IMR-90 (cell line): ENCODE measurements at regions not wholly inside any gene's neighbourhood (a gene's known extent, or its start where the extent isn't known, plus 50 kb on each side); places are given as distances from the start of the nearest gene placed in this dataset.

Source experiments
- ATAC-seq: fragments of 200-7000 bp; cut with Tn5 transposase; 2 replicates; pipeline ENCODE4 v1.9.1; 2020; ENCODE audit warnings: low read depth, mild to moderate bottlenecking, moderate library complexity
- BruUV-seq: library from RNA; stranded (reverse); fragments of 400-500 nt; replicated peaks from 2 replicates; lab custom pipeline; 2021; lab: Mats Ljungman, UMichigan
- CTCF ChIA-PET: fragments of 300-600 bp; formaldehyde crosslinking; extraction: SDS; loops from one replicate; lab custom pipeline; 2021; ENCODE audit warnings: antibody characterized with exemption; lab: Yijun Ruan, JAX
- POLR2A ChIA-PET: fragments of 300-600 bp; sonication (Branson Sonifier 250); formaldehyde crosslinking; loops from one replicate; lab custom pipeline; 2022; ENCODE audit warnings: antibody characterized with exemption; ENCODE audit not compliant: unreplicated experiment; lab: Charles Lee
- DNase-seq: peaks from one replicate; pipeline ENCODE4 v3.0.0; 2013
- H2AFZ ChIP-seq: replicated peaks from 2 replicates; pipeline ENCODE3; 2013; ENCODE audit warnings: low read length, mild to moderate bottlenecking; ENCODE audit not compliant: poor library complexity
- H2AK5ac ChIP-seq: 2 replicates; pipeline ENCODE4 v1.6.1; 2013; ENCODE audit warnings: low read depth, low read length, inconsistent platforms
- H2AK9ac ChIP-seq: replicated peaks from 2 replicates; pipeline ENCODE3; 2013; ENCODE audit warnings: mild to moderate bottlenecking, low read depth, low read length, moderate library complexity; ENCODE audit not compliant: poor library complexity
- H2BK120ac ChIP-seq: 2 replicates; pipeline ENCODE4 v1.6.1; 2013; ENCODE audit warnings: low read depth, low read length, inconsistent platforms
- H2BK15ac ChIP-seq: 3 replicates; pipeline ENCODE4 v1.6.1; 2013; ENCODE audit warnings: low read depth, low read length, inconsistent platforms
- H2BK20ac ChIP-seq: 2 replicates; pipeline ENCODE4 v1.6.1; 2013; ENCODE audit warnings: low read depth, mild to moderate bottlenecking, inconsistent platforms, low read length, moderate library complexity
- H2BK5ac ChIP-seq: 2 replicates; pipeline ENCODE4 v1.6.1; 2013; ENCODE audit warnings: mild to moderate bottlenecking, low read depth, low read length, inconsistent platforms; ENCODE audit not compliant: poor library complexity, severe bottlenecking
- H3K14ac ChIP-seq: replicated peaks from 2 replicates; pipeline ENCODE4 v1.6.1; 2013; ENCODE audit warnings: low read depth, low read length, inconsistent platforms
- H3K18ac ChIP-seq: 2 replicates; pipeline ENCODE4 v1.6.1; 2013; ENCODE audit warnings: low read depth, low read length, control low read depth
- H3K23ac ChIP-seq: 2 replicates; pipeline ENCODE4 v1.6.1; 2013; ENCODE audit warnings: low read depth, low read length, inconsistent platforms
- H3K27ac ChIP-seq: 2 replicates; pipeline ENCODE4 v1.5.1; 2013; ENCODE audit warnings: mild to moderate bottlenecking, control low read depth, low read length; ENCODE audit not compliant: insufficient read depth
- H3K27me3 ChIP-seq: 2 replicates; pipeline ENCODE4 v1.6.1; 2013; ENCODE audit warnings: low read length; ENCODE audit not compliant: control insufficient read depth, insufficient read depth
- H3K36me3 ChIP-seq: 2 replicates; pipeline ENCODE4 v1.6.1; 2013; ENCODE audit warnings: low read length, mixed read lengths; ENCODE audit not compliant: control insufficient read depth, insufficient read depth
- H3K4ac ChIP-seq: 2 replicates; pipeline ENCODE4 v1.6.1; 2013; ENCODE audit warnings: low read depth, low read length, inconsistent platforms
- H3K4me1 ChIP-seq: 2 replicates; pipeline ENCODE4 v1.6.1; 2013; ENCODE audit warnings: low read length, mixed read lengths; ENCODE audit not compliant: control insufficient read depth, insufficient read depth
- H3K4me2 ChIP-seq: 2 replicates; pipeline ENCODE4 v1.6.1; 2013; ENCODE audit warnings: low read depth, mild to moderate bottlenecking, control low read depth, low read length, moderate library complexity
- H3K4me3 ChIP-seq: 2 replicates; pipeline ENCODE4 v1.5.1; 2013; ENCODE audit warnings: low read depth, mild to moderate bottlenecking, control low read depth, low read length, moderate library complexity; ENCODE audit not compliant: insufficient read depth
- H3K56ac ChIP-seq: 2 replicates; pipeline ENCODE4 v1.6.1; 2013; ENCODE audit warnings: low read length, inconsistent platforms; ENCODE audit not compliant: insufficient read depth; ENCODE audit errors: extremely low read depth
- H3K79me1 ChIP-seq, 2 experiments: 2 replicates each; pipeline ENCODE4 v1.6.1; 2013; ENCODE audit warnings: low read length in 2 of 2, inconsistent platforms in 1 of 2, low read depth in 1 of 2
- H3K9ac ChIP-seq: 2 replicates; pipeline ENCODE4 v1.6.1; 2013; ENCODE audit warnings: low read depth, low read length, control low read depth
- H3K9me1 ChIP-seq: 2 replicates; pipeline ENCODE4 v1.6.1; 2013; ENCODE audit warnings: low read length, inconsistent platforms; ENCODE audit not compliant: insufficient read depth
- H3K9me3 ChIP-seq: 2 replicates; pipeline ENCODE4 v1.6.1; 2013; ENCODE audit warnings: low read length; ENCODE audit not compliant: control insufficient read depth, insufficient read depth
- H4K20me1 ChIP-seq: 2 replicates; pipeline ENCODE4 v1.6.1; 2013; ENCODE audit warnings: low read length, inconsistent platforms; ENCODE audit not compliant: insufficient read depth
- H4K5ac ChIP-seq: 2 replicates; pipeline ENCODE4 v1.6.1; 2013; ENCODE audit warnings: mild to moderate bottlenecking, low read depth, low read length, control low read depth
- H4K8ac ChIP-seq, 2 experiments: 2 replicates each; pipeline ENCODE4 v1.6.1; 2013; ENCODE audit warnings: low read depth in 2 of 2, low read length in 2 of 2, control low read depth in 1 of 2, inconsistent platforms in 1 of 2
- H4K91ac ChIP-seq: 2 replicates; pipeline ENCODE4 v1.6.1; 2013; ENCODE audit warnings: low read depth, low read length, inconsistent platforms; ENCODE audit not compliant: insufficient read depth
- CEBPB ChIP-seq: IDR thresholded peaks from 2 replicates; pipeline ENCODE4 v1.6.1; 2012; ENCODE audit warnings: low read depth, low read length, improper control_type of control experiment
- CHD1 ChIP-seq: IDR thresholded peaks from 2 replicates; pipeline ENCODE4 v1.6.1; 2012; ENCODE audit warnings: low read depth, low read length, improper control_type of control experiment
- CTCF ChIP-seq: conservative IDR thresholded peaks from 2 replicates; pipeline ENCODE4 v1.5.1; 2012; ENCODE audit warnings: mild to moderate bottlenecking, low read depth, low read length, improper control_type of control experiment
- ELK1 ChIP-seq: fragments of 150-350 bp; IDR thresholded peaks from 2 replicates; pipeline ENCODE4 v1.6.1; 2016; ENCODE audit warnings: low read depth, mild to moderate bottlenecking, low read length, moderate library complexity, borderline replicate concordance
- FOS ChIP-seq: fragments of 150-350 bp; IDR thresholded peaks from 2 replicates; pipeline ENCODE4 v1.6.1; 2016; ENCODE audit warnings: low read depth, low read length
- MAFK ChIP-seq: IDR thresholded peaks from 2 replicates; pipeline ENCODE4 v1.6.1; 2012; ENCODE audit warnings: low read depth, low read length, improper control_type of control experiment
- MAZ ChIP-seq: IDR thresholded peaks from 2 replicates; pipeline ENCODE4 v1.6.1; 2012; ENCODE audit warnings: low read depth, mild to moderate bottlenecking, low read length, improper control_type of control experiment, moderate library complexity, borderline replicate concordance
- MXI1 ChIP-seq: IDR thresholded peaks from 2 replicates; pipeline ENCODE4 v1.6.1; 2012; ENCODE audit warnings: low read depth, mild to moderate bottlenecking, low read length, moderate library complexity, borderline replicate concordance
- NFE2L2 ChIP-seq: fragments of 150-350 bp; IDR thresholded peaks from 2 replicates; pipeline ENCODE4 v1.6.1; 2016; ENCODE audit warnings: low read depth, mild to moderate bottlenecking, low read length
- RCOR1 ChIP-seq: IDR thresholded peaks from 2 replicates; pipeline ENCODE4 v1.6.1; 2012; ENCODE audit warnings: mild to moderate bottlenecking, low read length, improper control_type of control experiment; ENCODE audit not compliant: insufficient replicate concordance
- USF2 ChIP-seq: fragments of 150-350 bp; IDR thresholded peaks from 2 replicates; pipeline ENCODE4 v1.6.1; 2017; ENCODE audit warnings: mild to moderate bottlenecking, antibody characterized with exemption, low read length, low read depth
- WGBS, 2 experiments: methylation state at CpG; one replicate each; pipeline versions ENCODE4 v1.1.5 to v1.1.7; 2013; ENCODE audit warnings: missing lambda C conversion rate in 2 of 2; ENCODE audit not compliant: insufficient read length in 1 of 2; ENCODE audit errors: extremely low coverage in 2 of 2; 5-methylcytosine and 5-hydroxymethylcytosine counted together
- dilution Hi-C: fragments of 300-500 bp; cut with HindIII; formaldehyde crosslinking; loops from one replicate; pipeline ENCODE4 v1.14.3; 2018; ENCODE audit warnings: low sequenced_read_pairs; ENCODE audit not compliant: unreplicated experiment
- in situ Hi-C: fragments of 300-500 bp; cut with MboI; formaldehyde crosslinking; loops from 3 replicates; pipeline ENCODE4 v1.14.3; 2019; ENCODE audit warnings: low sequenced_read_pairs, inconsistent platforms, mixed read lengths
- intact Hi-C: fragments of 100-400 bp; cut with micrococcal nuclease; formaldehyde crosslinking; loops from 2 replicates; pipeline ENCODE4 v1.10.0; 2022

DNA sequence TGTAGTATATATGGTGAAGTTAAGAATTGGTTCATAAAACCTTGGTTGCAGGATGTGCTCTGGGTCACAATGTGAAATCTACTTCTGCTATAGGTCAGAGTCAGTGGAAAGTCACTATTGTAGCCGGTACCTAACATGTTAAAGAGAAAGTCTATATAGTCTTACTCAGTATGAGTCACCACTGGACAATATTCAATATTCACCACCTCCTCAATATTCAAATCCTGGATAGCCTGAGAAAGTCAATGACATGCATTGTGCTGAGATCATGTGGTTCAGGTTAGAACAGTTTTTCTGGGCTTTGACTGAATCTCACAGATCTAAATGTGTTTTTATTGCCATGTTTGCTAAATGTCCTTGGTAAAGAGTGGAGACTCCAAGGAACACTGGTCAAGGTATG is 108.8 kb downstream of the HMHB1 start:
- Histone ChIP-seq H4K91ac (peak overlapping the region; percentile 80; the same call in 1 of the 2 replicates), H3K9me1 (no peaks in the 10 kb centered on the region; the same call in 1 of the 2 replicates), H3K36me3 (no peaks in the 10 kb centered on the region), H2BK15ac (peak overlapping the region; percentile 93), H4K8ac (peak overlapping the region; percentile 20 to 79; a peak in 2 of 4 replicates), H3K4ac (peak overlapping the region; percentile 79; the same call in 1 of the 2 replicates), H3K4me2 (no peak overlapping the region), H2BK20ac (peak overlapping the region; percentile 89), H2BK5ac (peak overlapping the region; percentile 95), H3K14ac (peak overlapping the region; percentile 35), H3K9me3 (no peaks in the 10 kb centered on the region), H3K56ac (peak overlapping the region; percentile 36; the same call in 1 of the 2 replicates), H3K27ac (no peak overlapping the region), H3K4me1 (peaks cover 12% of the 10 kb centered on the region), H3K18ac (peak overlapping the region; percentile 95; the same call in 1 of the 2 replicates), H2AK9ac (no peak overlapping the region), H3K27me3 (no peaks in the 10 kb centered on the region), H2AK5ac (peak overlapping the region; percentile 37), H4K5ac (peak overlapping the region; percentile 67; the same call in 1 of the 2 replicates), H2AFZ (no peak overlapping the region), H3K23ac (peak overlapping the region; percentile 29; the same call in 1 of the 2 replicates), H3K79me1 (no peaks in the 10 kb centered on the region), H3K4me3 (no peak overlapping the region), H4K20me1 (no peaks in the 10 kb centered on the region), H3K9ac (no peak overlapping the region), H2BK120ac (peak overlapping the region; percentile 87)
- no CpG with 5 or more reads among the region's 1 CpG for WGBS, 2 experiments
- peak; percentile 75 for DNase-seq
- TF ChIP-seq NFE2L2 (no peak), FOS (no peak), MAZ (no peak), CHD1 (no peak), MAFK (no peak), USF2 (no peak), ELK1 (no peak), MXI1 (no peak), RCOR1 (no peak), CTCF (no peak), CEBPB (no peak)
- ChIA-PET POLR2A (no interaction called here), CTCF (no interaction called here)
- dilution Hi-C loops (no loop called here), in situ Hi-C loops (no loop called here), intact Hi-C loops (no loop called here)
- ATAC-seq, result no peak
- BruUV-seq, result no TSS peak
